ENCODE measurements at regions not wholly inside any gene's neighbourhood (a gene's known extent, or its start where the extent isn't known, plus 50 kb on each side); places are given as distances from the start of the nearest gene placed in this dataset.
"Not testable (repeated sequence)": the region's sequence is repeated elsewhere in the genome, so short reads cannot be mapped to it uniquely, and the experiment has no call there.

DNA sequence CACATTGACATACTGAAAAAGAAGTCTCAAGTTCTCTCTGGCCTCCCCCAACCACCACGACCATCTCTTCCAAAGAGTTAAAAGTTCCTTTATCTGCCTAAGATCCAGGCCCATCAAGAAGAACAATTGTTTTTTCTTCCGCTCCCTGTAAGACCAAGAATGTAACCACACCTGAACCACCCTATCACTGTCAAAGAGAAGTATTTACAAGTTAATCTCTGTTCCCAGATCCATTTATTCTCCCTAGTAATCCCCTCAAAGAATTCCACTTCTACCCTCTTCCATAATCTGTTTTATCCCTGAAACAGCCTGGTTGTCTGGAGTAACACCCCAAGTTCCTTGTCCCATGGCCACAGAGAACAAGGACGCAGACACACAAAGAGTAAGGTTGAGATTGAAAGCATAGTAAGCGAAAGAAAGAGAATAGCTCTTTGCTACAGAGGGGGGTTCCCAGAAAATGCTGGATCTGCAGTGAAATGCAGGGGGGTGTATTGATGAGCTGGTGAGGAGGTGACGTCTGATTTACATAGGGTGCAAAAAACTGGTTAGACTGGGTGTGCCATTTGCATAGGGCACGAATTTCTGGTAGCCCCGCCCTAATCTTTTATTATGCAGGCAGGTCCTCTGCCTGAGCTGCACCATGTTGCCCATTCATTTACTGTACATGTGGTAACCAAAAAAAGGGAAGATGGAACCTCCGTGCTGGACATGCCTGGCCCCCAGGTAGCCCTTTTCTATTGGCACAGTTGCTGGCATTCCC is 122.0 kb downstream of the SKIDA1 start:
- DNase-seq: no peak

DNA sequence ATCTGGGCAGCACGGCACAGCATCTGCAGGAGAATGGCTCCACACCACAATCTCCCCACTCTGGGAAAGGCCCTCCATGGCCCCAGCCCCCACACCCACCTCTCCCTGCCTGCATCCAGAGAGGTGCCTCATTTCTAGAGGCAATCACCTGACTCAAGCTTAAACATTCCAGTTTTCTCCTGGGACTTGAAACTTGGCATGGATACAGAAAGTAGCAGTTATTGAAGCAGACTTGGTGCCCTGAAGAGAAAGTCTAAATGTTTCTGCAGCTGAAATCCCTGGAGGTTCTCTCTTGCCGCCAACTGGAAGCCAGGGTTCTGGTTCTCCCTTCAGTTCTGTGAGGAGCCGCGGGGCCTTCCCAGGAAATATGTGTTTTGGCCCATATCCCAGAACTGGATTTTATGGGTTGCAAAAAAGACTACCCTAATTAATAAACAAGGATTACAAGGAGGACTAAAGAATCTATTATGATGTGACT is 122.8 kb downstream of the SKIDA1 start:
- DNase-seq: no peak

DNA sequence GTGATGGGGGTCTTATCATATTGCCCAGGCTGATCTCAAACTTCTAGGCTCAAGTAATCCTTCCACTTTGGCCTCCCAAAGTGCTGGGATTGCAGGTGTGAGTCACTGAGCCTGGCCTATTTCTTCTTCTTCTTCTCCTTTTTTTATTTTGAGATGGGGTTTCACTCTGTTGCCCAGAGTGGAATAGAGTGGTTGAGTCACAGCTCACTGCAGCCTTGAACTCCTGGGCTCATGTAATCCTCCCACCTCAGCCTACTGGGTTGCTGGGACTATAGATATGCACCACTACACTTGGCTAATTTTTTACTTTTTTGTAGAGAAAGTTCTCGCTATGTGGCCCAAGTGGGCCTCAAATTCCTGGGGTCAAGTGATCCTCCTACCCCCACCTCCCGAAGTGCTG is 124.3 kb downstream of the SKIDA1 start:
- no peak for DNase-seq

DNA sequence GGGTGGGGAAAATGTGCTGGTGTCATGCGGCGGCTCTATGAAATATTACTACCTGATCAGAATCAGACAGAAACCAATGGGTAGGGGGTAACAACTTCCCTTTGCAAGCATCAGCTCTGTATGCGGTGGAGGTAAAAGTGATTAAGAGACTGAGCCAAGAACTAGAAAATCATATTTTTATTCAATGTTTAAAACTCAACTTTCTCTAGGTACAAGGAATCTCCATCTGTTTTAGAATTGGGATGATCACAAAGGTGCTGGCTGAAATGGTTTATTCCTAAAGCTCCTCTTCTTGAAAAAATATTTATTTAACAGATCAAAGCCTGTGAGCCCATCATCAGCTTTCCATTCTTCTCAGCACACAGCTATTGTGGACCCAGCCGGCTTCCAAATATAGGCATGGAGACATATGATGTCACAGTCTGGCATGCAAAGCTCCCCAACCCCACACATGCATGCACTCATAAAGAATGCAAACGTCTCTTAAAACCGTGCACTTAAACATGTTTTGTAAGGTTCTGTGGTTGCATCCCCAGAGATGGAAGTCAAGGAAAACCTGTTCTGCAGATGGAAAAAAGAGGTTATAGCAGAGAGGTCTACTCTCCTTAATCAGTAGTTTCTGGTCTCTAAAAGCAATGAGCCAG is 126.0 kb downstream of the SKIDA1 start:
- DNase-seq: no peak

DNA sequence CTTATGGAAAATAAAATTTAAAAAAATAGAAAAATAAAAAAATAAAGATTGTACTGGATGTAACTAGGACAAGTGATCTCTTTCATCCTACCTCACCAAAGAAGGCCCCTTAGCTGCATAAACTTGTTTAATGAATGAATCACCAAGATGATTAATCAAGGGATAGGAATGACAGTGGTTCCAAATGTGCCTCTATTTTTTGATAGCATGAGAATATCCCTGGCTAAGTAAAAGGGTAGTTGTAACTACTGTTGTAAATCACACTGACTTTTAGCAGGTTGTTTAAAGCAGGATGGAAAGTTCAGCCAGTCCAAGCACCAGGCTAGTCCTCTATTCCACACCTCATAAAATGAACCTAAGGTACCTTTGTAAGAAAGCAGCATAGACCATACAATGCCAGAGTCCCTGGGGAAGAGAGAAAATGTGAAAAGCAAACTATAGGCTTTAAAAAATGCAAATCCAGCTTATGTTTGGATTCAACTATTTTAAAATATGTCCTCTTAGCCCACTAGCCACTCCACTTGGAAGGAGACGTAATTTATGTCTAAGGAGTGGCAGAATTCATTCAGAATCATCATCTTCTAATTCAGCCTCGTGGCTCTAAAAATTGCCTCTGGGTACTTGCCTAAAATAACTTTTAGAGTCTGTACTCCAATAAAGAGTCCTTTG is 126.8 kb downstream of the SKIDA1 start:
- DNase-seq: no peak

DNA sequence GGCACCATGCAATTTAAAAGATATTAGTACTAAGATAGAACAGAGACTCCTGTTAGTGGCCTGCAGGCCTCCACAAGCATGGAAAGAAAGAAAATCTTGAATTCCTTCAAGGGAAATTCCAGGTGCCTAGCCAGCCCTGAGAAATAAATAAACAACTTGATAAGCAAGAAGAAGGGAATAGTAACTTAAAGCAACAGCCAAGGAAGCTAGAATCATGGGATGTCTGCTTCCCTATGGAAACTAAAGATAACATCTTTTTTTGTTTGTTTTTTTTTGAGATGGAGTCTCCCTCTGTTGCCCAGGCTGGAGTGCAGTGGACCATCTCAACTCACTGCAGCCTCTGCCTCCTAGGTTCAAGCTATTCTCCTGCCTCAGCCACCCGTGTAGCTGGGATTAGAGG is 128.6 kb downstream of the SKIDA1 start:
- DNase-seq: no peak

DNA sequence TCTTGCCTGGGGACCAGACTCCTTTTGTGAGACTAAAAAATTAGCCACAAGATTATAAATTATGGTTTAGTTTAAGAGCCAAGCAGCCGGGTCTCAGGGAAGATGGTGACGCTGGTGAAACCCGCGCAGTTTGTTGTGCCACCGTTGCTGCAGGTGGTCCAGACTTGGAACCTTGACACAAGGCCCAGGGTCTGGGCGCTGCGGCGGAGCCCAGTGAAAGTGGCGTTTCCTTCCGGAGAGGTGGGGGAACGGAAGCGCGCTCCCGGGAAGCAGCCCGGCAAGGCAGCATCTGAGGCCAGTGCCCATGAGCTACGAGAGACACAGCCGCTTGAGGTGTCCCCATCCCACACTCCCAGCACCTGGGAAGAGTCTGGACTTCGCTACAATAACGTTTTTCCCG is 131.6 kb downstream of the SKIDA1 start:
- no peak for DNase-seq

DNA sequence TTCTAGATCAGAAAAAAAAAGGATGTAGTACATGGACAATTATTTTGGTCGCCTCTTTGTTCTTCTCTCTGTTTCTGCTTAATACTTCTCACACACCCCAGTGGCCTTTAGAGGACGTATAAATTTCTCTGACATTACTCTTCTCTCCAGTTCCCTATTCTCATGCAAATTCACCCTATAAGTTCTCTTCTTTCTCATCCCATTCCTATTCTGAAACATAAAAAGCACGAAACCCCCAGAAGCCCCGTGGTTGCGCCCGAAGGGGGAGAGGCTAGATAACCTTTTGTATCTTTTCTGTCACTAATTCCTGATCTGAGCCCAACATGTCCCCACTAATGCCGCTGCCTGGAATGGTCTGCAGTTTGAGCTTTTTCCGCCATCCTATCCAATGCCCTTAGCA is 136.9 kb downstream of the SKIDA1 start:
- no peak for DNase-seq

DNA sequence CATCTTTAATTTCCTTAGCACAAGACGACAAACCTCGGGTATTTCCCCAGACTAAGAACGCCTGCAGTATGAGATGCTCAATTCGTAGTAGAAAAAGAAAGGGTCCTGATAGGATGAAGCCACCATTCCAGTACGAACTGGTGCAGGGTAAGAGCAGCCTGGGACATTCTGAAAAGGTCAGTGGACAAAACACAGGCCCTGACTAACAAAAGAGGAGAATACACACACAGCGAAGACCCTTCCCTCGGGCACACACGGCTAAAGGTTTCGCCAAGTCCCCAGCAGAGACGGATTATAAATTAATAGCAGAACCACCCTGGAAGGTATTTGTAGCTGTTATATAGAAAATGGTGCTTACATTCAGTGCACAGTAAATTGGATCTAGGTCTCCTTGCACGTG is 137.6 kb downstream of the SKIDA1 start:
- no peak for DNase-seq

DNA sequence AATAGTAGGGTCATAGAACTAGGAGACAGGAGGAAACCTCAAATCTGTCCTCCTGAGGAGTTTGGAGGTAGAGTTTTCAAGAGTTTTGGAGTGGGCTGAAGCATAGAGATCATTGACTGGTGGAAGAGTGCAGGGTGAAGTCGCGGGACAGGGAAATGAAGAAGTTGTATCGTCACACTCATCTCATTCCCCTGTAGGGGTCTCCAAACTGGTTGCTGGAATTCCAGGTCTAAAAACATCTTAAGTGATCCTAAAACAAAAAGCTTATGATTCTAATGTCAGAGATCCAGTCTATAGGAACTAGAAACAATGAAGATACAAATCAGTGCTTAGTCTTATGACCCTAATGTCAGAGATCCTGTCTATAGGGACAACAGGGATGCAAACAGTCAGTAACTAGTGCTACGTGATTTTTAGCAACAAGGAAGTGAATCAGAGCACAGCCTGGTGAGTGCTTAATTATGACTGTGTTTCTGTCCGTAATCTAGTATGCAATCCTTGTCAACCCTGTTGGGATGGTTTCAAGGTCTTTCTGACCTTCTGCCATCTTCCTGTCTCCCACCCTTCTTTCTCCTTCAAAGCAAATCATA is 139.4 kb downstream of the SKIDA1 start:
- no peak for DNase-seq

DNA sequence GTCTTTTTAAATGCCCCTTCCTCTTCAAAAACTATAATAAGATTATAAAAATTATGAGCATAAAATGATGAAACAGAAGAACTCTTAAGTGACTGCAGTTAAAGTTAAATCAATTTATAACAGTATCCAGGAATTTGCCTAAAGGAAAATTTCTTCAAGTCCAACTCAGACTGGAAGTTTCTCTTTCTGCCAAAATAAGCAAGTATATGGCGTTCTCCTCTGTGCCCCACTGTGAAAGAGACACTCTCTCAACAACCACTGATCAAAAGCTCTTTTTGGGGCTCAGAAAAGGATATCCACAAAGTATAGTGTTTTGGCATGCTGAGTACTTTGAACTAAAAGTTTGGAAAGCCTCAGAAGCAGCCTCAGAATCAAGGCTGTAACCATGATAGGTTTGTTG is 139.9 kb downstream of the SKIDA1 start:
- no peak for DNase-seq

DNA sequence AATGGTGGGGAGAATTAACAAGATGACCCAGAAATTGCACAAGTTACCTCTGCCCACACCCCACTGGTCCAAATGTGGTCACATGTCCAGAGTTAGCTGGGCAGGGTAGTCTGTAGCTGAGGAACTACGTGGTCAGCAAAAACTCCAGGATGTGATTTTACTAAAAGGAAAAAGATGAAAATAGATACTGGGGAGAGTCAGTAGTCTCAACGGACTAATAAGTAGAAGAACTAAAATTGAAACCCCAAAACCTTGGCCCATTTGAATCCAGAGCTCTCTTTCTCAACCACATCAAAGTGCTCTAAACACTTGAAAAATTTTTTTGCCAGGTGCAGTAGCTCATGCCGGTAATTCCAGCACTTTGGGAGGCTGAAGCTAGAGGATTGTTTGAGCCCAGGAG is 146.3 kb downstream of the SKIDA1 start:
- DNase-seq: no peak

DNA sequence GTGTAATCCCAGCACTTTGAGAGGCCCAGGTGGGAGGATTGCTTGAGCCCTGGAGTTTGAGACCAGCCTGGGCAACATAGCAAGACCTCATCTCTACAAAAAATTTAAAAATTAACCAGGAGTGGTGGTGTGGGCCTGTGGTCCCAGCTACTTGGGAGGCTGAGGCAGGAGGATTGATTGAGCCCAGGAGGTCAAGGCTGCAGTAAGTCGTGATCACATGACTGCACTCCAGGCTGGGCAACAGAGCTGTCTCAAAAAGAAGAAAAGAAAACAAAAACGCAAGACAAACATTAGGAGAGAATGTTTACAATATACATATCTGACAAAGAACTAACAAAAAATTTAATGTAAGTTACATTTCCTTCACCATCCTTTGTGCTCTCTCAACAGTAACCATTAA is 150.2 kb downstream of the SKIDA1 start:
- DNase-seq: not testable (repeated sequence)

DNA sequence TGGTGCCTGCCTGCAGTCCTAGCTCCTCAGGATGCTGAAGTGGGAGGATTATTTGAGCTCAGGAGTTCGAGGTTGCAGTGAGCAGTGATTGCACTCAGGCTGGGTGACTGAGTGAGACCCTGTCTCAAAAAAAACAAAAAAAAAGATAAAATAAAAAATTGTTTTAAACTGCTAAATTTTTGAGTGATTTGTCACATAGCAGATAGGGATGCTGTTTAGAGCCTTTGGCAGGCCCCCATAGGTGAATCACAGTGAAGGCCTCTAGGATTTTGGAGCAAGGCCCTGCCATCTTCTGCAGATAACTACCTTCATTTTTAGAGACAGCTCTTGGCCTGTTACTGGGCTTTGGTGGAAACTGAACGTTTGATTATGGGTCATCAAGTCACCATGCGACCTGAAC is 151.6 kb downstream of the SKIDA1 start:
- DNase-seq: not testable (repeated sequence)

DNA sequence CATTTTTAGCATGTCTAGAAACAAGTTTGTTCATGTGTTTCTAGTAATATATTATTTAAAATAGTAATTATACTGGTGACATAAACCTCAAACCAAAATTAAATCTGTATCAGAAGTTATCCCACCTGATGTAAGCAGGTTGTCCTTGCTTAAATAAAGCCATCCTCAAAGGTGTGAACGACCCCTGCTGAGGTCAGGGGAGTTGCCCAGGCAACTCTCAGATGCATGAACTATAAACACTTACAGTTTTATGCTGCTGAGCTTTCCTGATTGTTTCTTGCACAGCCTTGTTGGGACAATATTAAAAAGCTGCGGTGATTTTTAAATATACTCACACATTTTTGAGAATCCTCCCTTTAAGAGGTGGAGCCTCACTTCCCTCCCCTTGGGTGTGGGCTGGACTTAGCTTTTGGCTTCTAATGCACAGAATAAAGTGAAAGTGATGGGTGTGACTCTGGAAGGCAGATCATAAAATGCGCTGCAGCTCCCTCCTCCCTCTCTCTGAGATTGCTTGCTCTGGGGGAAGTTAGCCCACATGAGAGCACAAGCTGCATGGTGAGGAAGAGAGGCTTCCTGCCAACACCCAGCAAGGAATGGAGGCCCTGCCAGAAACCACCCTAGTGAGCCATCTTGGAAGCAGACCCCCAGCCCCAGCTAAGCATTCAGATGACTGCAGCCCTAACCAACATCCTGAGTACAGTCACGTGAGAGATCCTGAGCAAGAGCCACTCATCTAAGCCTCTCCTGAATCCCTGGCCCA is 152.7 kb downstream of the SKIDA1 start:
- peak; percentile 28 for DNase-seq

DNA sequence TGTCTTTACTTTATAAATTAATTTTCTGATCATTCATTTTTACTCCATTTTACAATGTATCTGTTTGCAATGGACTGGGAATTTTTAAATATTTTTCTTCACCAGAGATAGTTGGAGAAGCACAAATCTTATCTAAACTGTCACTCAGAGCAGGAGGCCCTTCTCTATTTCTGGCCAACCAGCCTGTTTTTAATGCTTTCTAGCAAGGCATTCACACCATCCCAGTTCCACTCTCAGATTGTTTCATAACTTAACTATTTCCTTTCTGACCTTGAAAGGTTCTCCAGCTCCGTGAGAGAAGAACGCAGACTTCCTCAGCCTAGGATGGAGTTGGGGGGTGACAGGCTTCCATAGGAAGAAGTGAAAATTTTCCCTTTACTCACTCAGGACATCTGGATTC is 155.8 kb downstream of the SKIDA1 start:
- DNase-seq: no peak

DNA sequence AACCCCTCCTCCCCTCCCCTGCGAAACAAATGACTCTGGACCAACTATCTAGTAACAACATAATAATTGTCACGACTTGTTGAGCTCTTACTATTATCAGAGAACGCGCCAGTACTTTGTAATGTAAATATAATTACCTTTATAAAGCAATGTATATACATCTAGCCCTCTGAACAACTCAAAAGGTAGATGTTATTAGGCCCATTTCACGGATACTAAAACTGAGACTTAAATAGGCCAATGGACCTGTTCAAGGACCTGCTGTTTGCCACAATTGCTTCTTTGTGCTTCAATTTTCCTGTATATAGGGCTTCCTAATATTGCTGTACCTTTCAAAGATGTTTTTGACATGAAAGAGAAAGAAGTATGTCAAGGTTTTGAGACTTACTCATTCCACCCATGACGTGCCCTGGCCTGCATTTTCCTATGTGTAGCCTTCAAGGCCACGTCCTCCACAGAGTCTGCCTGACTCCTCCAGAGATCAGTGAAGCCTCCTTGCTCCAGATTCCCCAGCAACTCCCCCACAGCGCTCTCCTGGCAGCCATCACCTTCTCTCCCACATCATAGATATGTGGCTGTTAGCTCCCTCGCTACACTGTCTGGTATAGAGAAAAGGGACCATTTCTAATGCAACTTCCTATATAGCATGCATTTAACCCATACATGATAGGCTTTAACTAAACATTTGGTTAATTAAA is 156.6 kb downstream of the SKIDA1 start:
- DNase-seq: no peak

DNA sequence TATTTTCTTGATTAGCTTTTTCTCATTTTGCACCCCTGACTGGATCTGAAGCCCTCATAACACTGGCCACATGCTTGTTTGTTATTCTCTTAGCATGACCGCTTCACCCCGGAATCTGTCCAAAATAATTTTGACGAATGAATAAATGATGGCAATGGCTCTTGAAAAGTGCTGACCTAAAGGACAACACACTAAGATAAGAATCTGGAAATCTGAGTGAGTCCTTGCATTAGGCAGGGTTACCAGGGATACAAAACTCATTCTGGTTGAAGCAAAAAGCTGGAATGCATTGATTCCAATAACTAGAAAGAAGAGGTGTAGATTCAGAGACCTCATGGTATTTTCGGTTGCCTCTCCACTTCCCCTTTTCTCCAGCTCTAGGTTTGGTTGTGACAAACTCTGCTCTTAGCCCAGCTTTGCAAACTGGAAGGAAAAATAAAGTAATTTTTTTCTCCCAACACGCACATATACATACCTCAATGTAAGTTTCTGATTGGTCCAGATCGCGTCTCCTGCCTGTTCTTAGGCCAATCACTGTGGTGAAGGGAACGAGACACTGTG is 157.4 kb downstream of the SKIDA1 start:
- DNase-seq: no peak

DNA sequence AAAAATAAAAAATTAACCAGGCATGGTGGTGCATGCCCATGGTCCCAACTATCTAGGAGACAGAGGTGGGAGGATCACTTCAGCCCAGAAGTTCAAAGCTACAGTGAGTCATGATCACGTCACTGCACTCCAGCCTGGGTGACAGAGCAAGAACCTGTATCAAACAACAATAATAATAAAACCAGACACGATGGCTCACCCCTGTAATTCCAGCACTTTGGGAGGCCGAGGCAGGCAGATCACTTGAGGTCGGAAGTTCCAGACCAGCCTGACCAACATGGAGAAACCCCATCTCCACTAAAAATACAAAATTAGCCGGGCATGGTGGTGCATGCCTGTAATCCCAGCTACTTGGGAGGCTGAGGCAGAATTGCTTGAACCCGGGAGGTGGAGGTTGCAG is 159.4 kb downstream of the SKIDA1 start:
- not testable (repeated sequence) for DNase-seq

DNA sequence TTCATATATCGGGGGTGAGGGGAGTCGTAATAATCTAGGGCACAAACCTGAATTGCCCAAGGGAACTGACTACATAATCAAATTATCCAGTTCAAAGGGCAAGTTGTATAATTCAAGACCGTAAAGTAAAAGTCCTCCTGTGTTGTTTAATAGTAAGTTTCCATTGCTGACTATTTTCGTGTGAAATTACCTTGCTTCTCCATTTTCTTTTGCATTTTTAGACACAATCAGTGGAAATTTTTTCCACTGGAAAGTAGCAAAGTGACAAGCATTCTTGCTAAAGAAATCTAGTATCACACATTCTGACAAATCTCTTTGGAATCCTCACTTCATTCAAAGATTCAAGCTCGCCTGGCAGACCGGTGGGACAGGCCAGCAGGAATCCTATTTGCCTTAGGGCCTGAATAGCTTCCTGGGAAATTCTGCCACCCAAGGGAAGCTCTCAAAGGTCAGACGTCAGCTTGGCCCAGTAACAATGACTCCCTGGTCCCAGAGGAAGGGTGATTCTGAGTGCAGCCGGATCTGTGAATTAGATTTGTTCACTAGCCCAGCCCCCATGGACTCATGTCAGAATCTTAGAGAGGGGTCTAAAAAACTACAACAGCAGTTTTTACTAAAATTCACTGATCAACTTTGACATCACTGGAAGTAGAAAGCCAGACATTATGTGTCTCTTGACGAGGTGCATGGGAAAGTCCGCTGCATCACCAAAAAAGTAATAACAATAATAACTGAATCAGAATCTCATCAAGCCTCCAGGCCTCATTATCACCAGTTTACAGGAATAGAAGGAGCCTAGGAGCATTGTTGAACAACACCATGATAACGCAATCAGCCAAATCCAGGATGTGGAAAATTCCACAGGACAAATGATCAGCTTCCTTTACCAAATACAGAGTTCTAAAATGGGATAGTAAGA is 161.0 kb downstream of the SKIDA1 start:
- DNase-seq: no peak

DNA sequence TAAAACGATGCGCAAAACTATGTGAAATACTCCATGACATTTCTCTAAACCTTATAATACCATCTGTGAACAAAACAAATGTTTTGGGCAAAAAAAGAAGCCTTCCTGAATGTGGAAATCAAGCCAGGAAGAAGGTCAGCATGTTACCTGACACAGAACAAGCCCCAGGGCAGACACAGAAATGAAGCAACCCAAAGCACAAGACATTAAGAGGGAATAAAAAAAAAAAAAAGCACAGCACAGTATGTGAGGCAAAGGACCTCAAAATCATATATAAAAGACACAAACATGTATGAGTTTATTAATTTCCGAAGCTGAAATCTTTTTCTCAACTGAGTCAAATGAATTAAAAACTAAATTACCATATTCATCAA is 161.8 kb downstream of the SKIDA1 start:
- no peak for DNase-seq
